DOHH2 (cell line): ENCODE measurements at regions not wholly inside any gene's neighbourhood (a gene's known extent, or its start where the extent isn't known, plus 50 kb on each side); places are given as distances from the start of the nearest gene placed in this dataset.

Experiments used
- EZH2phosphoT487 ChIP-seq: fragments of 200-600 bp; sonication (generic); IDR thresholded peaks from 2 replicates; pipeline ENCODE4 v1.6.1; 2017; ENCODE audit warnings: borderline replicate concordance, mild to moderate bottlenecking, antibody characterized with exemption, low read length, moderate library complexity, mixed read lengths
- TF ChIP-seq, protein P1 (sequence below): fragments of 200-600 bp; sonication (generic); IDR thresholded peaks from one replicate; pipeline ENCODE4 v1.5.1; 2014; ENCODE audit warnings: antibody characterized with exemption, mild to moderate bottlenecking, low read depth, low read length; ENCODE audit not compliant: poor library complexity, severe bottlenecking

DNA sequence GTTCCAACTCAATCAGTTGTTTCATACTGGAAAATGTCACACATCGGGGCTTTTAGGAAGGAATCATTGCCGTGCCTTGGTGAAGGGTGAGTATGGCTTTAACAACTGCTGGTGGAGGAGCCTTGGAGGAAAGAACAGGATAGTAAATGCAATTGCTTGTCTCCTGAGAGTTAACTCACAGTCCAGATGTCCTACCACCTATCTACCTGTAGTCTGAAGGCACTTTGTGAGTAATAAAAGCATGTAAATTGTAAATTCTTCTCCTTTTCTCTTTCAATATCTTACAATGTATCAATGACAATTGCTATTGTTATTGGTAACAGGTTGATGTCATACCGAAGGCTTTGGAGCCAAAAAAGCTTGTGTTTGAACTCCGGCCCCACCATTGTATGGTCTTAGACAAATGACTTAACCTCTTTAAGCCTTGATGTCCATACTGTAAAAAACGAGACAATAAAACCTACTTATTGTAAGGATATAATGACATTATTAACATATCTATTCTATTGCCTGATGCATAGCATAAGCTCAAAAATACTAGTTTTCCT lies 397.4 kb downstream of the ADAMTS20 start:
- TF ChIP-seq, protein P1, sequence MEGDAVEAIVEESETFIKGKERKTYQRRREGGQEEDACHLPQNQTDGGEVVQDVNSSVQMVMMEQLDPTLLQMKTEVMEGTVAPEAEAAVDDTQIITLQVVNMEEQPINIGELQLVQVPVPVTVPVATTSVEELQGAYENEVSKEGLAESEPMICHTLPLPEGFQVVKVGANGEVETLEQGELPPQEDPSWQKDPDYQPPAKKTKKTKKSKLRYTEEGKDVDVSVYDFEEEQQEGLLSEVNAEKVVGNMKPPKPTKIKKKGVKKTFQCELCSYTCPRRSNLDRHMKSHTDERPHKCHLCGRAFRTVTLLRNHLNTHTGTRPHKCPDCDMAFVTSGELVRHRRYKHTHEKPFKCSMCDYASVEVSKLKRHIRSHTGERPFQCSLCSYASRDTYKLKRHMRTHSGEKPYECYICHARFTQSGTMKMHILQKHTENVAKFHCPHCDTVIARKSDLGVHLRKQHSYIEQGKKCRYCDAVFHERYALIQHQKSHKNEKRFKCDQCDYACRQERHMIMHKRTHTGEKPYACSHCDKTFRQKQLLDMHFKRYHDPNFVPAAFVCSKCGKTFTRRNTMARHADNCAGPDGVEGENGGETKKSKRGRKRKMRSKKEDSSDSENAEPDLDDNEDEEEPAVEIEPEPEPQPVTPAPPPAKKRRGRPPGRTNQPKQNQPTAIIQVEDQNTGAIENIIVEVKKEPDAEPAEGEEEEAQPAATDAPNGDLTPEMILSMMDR = no peak
- no peak for TF ChIP-seq EZH2phosphoT487
